Skin epidermis (tissue), 12 donors: ENCODE measurements at regions not wholly inside any gene's neighbourhood (a gene's known extent, or its start where the extent isn't known, plus 50 kb on each side); places are given as distances from the start of the nearest gene placed in this dataset.

Experiments used
- H3K27ac ChIP-seq, 21 experiments: fragments of 200-600 bp; sonication (generic) in 11 of 21; one replicate each; pipeline ENCODE4 v1.5.0; 2020; ENCODE audit warnings: mild to moderate bottlenecking in 3 of 21, inconsistent platforms in 2 of 21, moderate library complexity in 2 of 21
- H3K4me3 ChIP-seq, 7 experiments: fragments of 200-600 bp; sonication (generic) in 2 of 7; one replicate each; pipeline ENCODE4 v1.5.0; 2020; ENCODE audit warnings: inconsistent platforms in 2 of 7, mild to moderate bottlenecking in 2 of 7, moderate library complexity in 1 of 7

- Histone ChIP-seq H3K27ac (no peak overlapping the region), H3K4me3 (no peak overlapping the region)
Measured at GRCh38 chr15:96559631-96560030, 229.1 kb downstream of the NR2F2 start.

GRCh38 chr15:96560246-96560895, 229.9 kb downstream of the NR2F2 start:
- Histone ChIP-seq H3K4me3 (no peak overlapping the region), H3K27ac (no peak overlapping the region)

DNA sequence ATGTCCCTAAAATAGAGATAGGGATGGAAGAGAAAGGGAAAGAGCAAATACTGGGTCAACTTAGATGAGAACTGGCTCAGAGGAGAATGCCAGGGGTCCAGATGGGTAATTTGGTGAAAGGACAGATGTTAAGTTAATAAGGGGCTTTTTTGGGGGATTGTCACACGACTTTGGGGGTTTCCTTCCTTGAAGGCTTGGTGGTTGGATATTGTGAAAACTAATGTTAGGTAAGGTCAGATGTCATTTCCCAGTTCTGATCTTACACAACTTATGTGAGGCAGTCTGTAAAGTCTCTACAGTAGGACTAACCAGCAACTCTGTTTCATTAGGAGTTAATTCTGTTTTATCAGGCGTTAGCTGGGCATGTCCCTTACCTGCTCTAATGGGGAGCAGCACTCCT, 231.1 kb downstream of the NR2F2 start:
- no peak overlapping the region for H3K27ac ChIP-seq
- no peak overlapping the region for H3K4me3 ChIP-seq

DNA sequence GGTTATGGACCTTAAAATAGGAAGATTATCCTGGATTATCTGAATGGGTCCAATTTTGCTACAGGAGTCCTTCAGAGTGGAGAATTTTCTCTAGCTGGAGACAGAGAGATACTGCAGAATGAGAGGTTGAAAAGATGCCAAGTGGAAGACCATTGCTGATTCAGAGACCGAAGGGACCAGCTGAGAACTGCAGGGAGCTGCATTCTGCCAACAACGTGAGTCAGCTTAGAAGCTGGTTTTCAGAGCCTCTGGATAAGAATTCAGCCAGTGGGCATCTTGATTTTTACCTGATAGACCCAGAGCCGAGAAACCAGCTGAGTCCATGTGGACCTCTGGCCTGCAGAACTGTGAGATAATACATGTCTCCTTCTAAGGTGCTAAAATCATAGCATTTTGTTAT, 234.0 kb downstream of the NR2F2 start:
- Histone ChIP-seq H3K4me3 (no peak overlapping the region), H3K27ac (no peak overlapping the region)

GRCh38 chr15:96565266-96565665, 234.8 kb downstream of the NR2F2 start:
- no peak overlapping the region for H3K4me3 ChIP-seq
- H3K27ac ChIP-seq, result no peak overlapping the region

- H3K27ac ChIP-seq, result no peak overlapping the region
- H3K4me3 ChIP-seq, result no peak overlapping the region
Measured at GRCh38 chr15:96574782-96575181, 244.3 kb downstream of the NR2F2 start.

DNA sequence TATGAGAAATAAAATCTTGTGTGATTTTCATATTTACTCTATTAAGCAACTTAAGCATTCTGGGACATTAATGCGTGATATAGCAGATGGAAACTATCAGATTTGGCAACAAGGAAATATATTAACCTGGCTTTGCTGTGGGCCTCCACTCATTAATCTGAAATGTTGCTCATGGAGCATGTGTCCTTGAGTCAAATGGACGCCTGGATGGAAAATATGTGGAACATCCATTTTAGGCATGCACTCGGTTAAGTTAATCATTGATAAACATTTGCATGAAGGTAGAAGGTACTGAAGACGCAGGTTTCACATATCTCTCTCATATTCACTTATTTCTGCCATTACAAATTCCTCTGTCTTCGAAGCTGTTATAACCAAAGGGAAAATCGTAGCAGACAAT, 246.1 kb downstream of the NR2F2 start:
- H3K27ac ChIP-seq, result no peak overlapping the region
- no peak overlapping the region for H3K4me3 ChIP-seq

GRCh38 chr15:96578393-96578792, 247.9 kb downstream of the NR2F2 start:
- no peak overlapping the region for H3K27ac ChIP-seq
- no peak overlapping the region for H3K4me3 ChIP-seq

GRCh38 chr15:96581371-96581770, 250.9 kb downstream of the NR2F2 start:
- Histone ChIP-seq H3K27ac (no peak overlapping the region), H3K4me3 (no peak overlapping the region)

- Histone ChIP-seq H3K27ac (no peak overlapping the region), H3K4me3 (no peak overlapping the region)
Measured at GRCh38 chr15:96582473-96582872, 252.0 kb downstream of the NR2F2 start.

DNA sequence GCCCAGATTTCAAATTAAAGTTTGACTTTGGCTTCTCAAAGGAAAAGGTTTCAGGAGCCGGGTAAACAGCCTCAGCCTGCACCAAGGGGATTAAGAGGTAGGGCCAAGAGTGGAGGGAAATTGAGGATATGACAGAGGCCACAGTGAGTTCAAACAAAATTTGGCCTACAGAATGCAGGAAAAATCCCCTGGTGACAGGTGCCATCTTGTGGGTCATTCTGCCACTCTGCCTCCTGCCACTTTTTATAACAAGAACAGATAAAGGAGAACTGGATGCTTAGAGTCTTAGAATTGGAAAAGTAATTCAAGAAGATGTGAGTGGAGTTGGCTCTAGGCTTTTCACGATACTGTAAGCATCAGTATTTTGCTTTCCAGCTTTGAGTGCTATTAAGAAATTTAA, 253.2 kb downstream of the NR2F2 start:
- Histone ChIP-seq H3K4me3 (no peak overlapping the region), H3K27ac (no peak overlapping the region)

DNA sequence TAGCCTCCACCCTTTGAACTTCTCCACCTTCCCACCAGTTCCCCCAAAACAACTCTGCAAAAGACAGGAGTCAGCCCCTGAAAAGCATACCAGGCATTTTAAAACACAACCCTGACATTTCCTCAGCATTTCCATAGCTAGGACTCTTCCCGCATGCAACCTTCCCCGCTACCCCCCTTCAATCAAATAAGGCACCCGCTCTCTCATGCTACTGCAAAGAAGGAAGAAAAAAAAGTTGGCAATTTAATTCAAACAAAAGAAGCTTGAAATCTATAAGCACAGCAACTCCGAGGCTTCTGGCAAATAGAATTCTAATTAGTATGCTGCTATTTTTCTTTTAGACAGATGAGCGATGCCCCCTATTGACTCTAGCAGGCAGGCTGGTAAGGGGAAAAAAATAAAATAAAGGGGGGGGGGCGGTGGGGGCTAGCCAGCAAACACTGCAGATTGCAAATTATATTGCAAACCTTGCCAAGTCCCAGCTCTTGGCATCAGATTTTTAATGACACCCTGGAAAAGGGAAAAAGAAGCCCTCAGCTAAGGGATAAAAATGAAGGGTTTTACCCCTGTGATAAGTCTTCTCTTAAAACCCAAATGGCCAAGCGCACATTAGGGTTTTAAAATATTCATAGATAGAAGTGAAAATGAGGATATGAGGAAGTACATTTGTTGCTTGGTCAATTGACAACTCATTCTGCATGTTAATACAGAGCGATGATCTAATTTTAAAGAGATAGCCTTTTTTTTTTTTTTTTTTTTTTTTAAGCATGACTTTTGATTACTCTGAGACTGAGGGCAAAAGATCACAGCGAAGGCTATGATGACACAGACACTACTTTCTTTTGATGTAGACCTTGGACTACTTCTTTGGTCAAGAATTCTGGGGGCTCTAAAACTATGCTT, 255.2 kb downstream of the NR2F2 start:
- no peak overlapping the region for H3K27ac ChIP-seq
- no peak overlapping the region for H3K4me3 ChIP-seq

DNA sequence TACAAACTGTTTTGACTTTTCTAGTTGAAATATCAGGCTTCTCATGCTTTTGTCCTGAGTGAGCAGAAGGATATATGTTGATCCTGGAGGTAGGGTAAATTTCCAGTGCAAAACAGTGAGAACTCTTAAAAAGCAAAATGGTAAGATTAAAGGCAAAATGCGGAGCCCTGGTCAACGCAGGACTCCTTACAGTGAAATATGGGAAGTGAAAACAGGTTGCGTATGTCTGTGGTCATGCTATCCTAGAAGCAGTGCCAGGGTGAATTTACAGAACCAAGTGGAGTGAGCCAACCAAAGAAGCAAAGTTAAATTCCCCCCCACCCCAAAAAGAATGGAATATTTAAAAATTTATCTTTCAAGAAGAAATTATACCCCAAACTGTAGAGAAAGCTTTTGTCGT, 256.4 kb downstream of the NR2F2 start:
- Histone ChIP-seq H3K27ac (no peak overlapping the region), H3K4me3 (no peak overlapping the region)

DNA sequence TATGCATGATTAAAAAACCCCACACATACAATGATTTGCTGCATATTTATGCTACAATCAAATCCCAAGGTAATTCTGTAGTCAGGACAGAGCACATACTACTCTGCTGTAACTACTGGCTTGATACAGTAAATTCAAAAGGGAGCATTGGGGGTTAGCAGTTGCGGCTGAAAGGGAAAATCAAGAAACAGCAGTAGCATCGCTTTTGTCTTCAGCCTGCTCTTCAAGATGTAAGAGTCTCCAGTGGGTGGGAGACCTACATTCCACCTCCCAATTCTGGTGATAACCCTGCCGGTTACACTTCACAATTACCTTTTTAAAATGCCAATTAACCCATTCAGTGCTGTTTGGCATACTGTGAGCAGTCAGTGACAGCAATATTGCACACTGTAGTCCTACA, 259.4 kb downstream of the NR2F2 start:
- H3K27ac ChIP-seq, result no peak overlapping the region
- no peak overlapping the region for H3K4me3 ChIP-seq

- Histone ChIP-seq H3K27ac (no peak overlapping the region), H3K4me3 (no peak overlapping the region)
Measured at GRCh38 chr15:96593735-96594134, 263.2 kb downstream of the NR2F2 start.

DNA sequence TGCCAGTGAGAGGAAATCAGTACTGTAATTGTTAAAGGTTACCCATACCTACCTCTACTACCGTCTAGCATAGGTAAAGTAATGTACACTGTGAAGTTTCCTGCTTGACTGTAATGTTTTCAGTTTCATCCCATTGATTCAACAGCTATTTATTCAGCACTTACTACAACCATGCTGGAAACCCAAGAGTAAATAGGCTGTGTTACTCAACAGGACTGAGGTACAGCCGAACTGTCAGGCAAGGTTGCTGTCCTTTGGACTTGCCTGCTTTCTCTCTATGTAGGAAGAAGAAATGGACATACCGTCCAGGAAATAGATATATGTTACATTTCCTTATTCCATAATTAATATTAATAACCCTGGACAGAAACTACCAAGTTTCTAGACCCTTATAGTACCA, 265.5 kb downstream of the NR2F2 start:
- Histone ChIP-seq H3K4me3 (no peak overlapping the region), H3K27ac (no peak overlapping the region)

GRCh38 chr15:96598514-96598913, 268.0 kb downstream of the NR2F2 start:
- Histone ChIP-seq H3K4me3 (no peak overlapping the region), H3K27ac (no peak overlapping the region)

DNA sequence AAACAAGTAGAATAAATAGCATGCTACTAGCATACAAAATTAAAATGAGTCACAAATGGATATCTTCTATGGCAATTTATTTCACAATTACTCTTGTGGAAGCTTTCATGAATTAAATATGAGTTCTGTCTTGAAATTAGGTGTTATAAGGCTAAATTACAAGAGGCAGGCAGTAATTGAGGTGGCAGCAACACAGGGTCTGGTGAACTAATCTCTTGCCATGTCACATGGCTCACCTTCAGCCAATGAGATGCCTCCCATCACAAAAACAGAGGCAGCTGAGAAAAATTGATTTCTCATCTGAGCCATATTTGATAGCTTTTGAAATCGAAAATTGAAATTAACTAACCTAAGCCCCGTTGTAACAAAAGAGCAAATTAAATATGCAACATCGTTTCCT, 268.8 kb downstream of the NR2F2 start:
- H3K4me3 ChIP-seq, result no peak overlapping the region
- no peak overlapping the region for H3K27ac ChIP-seq

DNA sequence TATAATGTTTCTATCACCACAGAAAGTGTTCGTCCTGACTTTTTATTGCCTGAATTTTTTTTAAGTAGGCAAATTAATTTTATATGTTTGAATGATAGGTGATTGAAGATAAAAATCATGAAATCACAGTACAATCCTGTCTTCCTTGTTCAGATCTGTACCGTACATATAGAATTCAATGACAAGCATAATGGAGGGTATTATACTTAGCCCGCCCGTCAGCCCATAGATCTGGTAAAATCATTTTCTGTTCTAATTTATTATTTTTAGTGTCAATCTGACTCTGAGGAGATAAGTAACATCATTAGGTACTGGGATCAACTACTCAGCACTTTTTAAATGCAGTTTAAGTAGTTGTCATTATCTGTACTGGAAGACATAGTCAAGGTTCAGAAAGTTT, 269.9 kb downstream of the NR2F2 start:
- H3K27ac ChIP-seq, result no peak overlapping the region
- H3K4me3 ChIP-seq, result no peak overlapping the region

DNA sequence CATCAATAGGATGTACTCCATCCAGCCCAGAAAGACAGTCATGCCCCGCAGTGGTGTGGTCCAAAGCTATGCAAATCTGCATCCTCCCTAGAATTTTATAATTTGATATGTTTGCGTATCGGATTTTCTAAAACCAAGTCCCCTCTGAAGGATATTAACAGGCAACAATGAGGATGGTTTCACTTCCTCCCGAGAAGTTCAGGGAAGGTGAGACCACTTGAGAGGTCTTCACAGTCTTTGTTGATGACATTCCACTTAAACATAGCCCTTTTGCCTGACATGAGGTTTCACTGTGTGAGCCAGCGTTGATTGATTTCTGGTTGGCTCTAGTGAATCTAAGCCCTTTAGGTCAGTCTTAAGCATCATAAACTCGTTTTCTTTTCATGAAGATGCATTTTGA, 276.1 kb downstream of the NR2F2 start:
- Histone ChIP-seq H3K4me3 (no peak overlapping the region), H3K27ac (no peak overlapping the region)

GRCh38 chr15:96610757-96611156, 280.3 kb downstream of the NR2F2 start:
- no peak overlapping the region for H3K4me3 ChIP-seq
- H3K27ac ChIP-seq, result no peak overlapping the region

GRCh38 chr15:96612917-96613316, 282.4 kb downstream of the NR2F2 start:
- no peak overlapping the region for H3K27ac ChIP-seq
- H3K4me3 ChIP-seq, result no peak overlapping the region
